RWPE2 (cell line): ENCODE measurements at regions not wholly inside any gene's neighbourhood (a gene's known extent, or its start where the extent isn't known, plus 50 kb on each side); places are given as distances from the start of the nearest gene placed in this dataset.

Experiments
- ATAC-seq: fragments of 200-7000 bp; cut with Tn5 transposase; 3 replicates; pipeline ENCODE4 v1.9.1; 2021; ENCODE audit warnings: low read depth
- DNase-seq: peaks from one replicate; pipeline ENCODE4 v3.0.0-alpha.2; 2020; ENCODE audit warnings: low spot score
- H3K27ac ChIP-seq: fragments of 450-650 bp; 2 replicates; pipeline ENCODE4 v1.5.1; 2017; ENCODE audit warnings: mild to moderate bottlenecking; ENCODE audit not compliant: poor library complexity, severe bottlenecking
- H3K27me3 ChIP-seq: fragments of 250-450 bp; sonication (Bioruptor Pico); 2 replicates; pipeline ENCODE4 v1.5.1; 2021; ENCODE audit warnings: mild to moderate bottlenecking, moderate library complexity; ENCODE audit not compliant: insufficient read depth, poor library complexity, severe bottlenecking
- H3K36me3 ChIP-seq: fragments of 250-450 bp; sonication (Bioruptor Pico); 2 replicates; pipeline ENCODE4 v1.5.1; 2020; ENCODE audit warnings: low read depth, mild to moderate bottlenecking, moderate library complexity
- H3K4me1 ChIP-seq: fragments of 250-450 bp; sonication (Bioruptor Pico); 2 replicates; pipeline ENCODE4 v1.5.1; 2021; ENCODE audit warnings: mild to moderate bottlenecking, moderate library complexity; ENCODE audit not compliant: insufficient read depth, poor library complexity, severe bottlenecking
- H3K4me3 ChIP-seq: fragments of 250-450 bp; sonication (Bioruptor Pico); 2 replicates; pipeline ENCODE4 v1.5.1; 2021; ENCODE audit warnings: mild to moderate bottlenecking, moderate library complexity; ENCODE audit not compliant: severe bottlenecking
- H3K9me3 ChIP-seq: fragments of 250-450 bp; sonication (Bioruptor Pico); 2 replicates; pipeline ENCODE4 v1.5.1; 2021; ENCODE audit warnings: mild to moderate bottlenecking, moderate library complexity; ENCODE audit not compliant: severe bottlenecking
- TF ChIP-seq, protein P1 (sequence below): fragments of 450-650 bp; IDR thresholded peaks from one replicate; pipeline ENCODE4 v1.5.1; 2017; ENCODE audit warnings: mild to moderate bottlenecking, moderate library complexity; ENCODE audit not compliant: poor library complexity, severe bottlenecking

DNA sequence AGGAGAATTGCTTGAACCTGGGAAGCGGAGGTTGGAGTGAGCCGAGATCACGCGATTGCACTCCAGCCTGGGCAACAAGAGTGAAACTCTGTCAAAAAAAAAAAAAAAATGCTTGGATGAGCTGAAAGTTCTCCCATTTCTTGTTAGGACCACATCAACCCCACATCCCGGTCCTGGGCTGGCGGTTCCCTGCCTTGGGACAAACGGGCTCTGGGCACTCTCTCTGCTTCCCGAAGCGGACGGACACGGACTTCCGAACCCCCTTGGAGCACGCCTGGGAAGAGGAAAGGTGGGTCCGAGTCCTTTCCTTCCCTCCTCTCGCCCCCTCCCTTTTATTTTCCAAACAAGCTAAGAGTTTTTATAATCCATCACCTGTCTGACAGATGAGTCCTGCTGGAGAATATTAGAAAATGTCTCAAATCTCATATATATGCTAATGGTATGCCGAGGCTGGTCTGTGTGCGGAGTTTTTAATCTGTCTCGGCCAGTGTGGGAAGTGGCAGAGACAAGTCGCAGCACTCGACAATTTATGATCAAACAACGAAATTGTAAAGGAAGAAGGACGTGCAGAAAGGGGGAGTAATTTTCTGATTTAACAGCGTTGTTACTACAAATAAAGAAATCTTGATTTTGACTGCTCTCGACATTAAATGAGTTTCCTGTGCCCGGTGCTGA is 257.9 kb upstream of the IRX4 start:
- no peaks in the 10 kb centered on the region for H3K4me1 ChIP-seq
- ATAC-seq, result no peak
- peaks cover 9% of the 10 kb centered on the region for H3K27me3 ChIP-seq

DNA sequence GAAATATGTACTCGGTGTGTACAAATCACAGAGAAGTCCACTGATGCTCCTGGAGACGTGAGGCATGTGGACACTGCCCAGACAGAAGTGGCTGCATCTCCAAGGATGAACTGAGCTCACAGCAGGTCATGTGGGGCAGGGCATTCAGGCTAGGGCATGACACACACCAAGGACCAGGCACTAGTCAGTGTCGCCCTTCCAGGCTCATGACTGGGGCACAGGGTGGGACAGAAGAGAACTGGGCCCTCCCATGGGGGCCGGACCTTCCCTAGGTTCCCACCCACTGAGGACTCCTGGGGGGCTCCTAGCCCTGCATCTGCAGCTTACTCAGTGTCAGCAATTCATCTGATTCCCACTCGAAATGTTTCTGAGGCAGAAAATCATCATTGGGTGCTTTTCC is 256.8 kb upstream of the IRX4 start:
- ATAC-seq (no peak), DNase-seq (no peak)
- Histone ChIP-seq H3K36me3 (no peaks in the 10 kb centered on the region), H3K4me1 (peaks cover 4% of the 10 kb centered on the region), H3K27me3 (peaks cover 9% of the 10 kb centered on the region), H3K27ac (no peak overlapping the region), H3K4me3 (no peak overlapping the region), H3K9me3 (no peaks in the 10 kb centered on the region)
- TF ChIP-seq, protein P1, sequence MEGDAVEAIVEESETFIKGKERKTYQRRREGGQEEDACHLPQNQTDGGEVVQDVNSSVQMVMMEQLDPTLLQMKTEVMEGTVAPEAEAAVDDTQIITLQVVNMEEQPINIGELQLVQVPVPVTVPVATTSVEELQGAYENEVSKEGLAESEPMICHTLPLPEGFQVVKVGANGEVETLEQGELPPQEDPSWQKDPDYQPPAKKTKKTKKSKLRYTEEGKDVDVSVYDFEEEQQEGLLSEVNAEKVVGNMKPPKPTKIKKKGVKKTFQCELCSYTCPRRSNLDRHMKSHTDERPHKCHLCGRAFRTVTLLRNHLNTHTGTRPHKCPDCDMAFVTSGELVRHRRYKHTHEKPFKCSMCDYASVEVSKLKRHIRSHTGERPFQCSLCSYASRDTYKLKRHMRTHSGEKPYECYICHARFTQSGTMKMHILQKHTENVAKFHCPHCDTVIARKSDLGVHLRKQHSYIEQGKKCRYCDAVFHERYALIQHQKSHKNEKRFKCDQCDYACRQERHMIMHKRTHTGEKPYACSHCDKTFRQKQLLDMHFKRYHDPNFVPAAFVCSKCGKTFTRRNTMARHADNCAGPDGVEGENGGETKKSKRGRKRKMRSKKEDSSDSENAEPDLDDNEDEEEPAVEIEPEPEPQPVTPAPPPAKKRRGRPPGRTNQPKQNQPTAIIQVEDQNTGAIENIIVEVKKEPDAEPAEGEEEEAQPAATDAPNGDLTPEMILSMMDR, result no peak

More for the DNA sequence above, 257.9 kb upstream of the IRX4 start:
- H3K9me3 ChIP-seq, result no peaks in the 10 kb centered on the region
- no peak overlapping the region for H3K27ac ChIP-seq
- no peaks in the 10 kb centered on the region for H3K36me3 ChIP-seq
- H3K4me3 ChIP-seq, result no peak overlapping the region
- TF ChIP-seq, protein P1, result no peak
- DNase-seq, result no peak

DNA sequence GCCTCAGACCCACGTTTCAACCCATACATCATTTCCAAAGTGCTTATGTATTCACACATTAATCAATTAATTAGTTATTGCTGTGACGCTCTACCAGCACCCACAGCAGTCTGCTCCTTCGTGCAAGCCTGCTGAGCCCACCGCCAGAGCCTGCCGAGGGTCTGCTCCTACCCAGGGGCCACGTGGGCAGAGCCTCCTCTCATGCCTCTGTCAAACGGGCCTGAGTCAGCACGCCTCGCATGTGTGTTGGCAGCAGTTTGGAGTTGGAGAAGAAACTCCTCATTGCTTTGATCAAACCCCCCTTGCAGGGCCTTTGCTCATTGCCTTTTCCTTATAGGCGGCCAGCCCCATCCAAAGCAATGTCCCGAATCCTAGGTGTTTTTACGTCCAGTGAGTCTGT is 256.2 kb upstream of the IRX4 start:
- TF ChIP-seq, protein P1, result no peak
- no peak for ATAC-seq

DNA sequence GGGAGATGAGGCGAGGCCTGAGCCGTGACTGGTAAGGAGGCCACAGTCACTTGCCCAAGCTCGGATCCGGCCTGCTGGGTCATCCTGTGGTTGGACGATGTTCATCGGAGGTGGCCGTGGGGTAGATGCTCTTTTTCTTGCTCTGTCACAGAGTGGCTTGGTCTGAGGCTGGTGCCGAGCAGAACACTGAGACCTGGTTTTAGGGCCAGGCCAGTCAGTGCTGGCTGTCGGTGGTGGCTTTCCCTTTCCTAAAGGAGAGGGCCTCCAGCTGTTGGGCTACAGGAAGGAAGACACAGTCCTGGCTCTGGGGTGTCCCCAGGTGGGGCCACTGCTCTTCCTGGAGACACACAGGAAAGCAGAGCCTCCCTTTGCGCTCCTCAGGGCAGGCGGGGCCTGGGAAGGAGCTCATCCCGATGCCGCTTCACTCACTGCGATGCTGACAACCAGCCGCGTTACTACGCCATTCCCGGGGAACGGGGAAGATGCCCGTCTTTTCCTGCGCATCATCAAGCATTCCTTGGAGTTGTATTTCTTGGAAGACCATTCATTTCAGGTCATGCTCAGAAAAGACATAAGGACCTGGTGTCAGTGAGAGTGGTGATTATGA is 254.8 kb upstream of the IRX4 start:
- Histone ChIP-seq H3K4me1 (peaks cover 4% of the 10 kb centered on the region), H3K27me3 (peaks cover 6% of the 10 kb centered on the region), H3K4me3 (no peak overlapping the region), H3K27ac (no peak overlapping the region), H3K36me3 (no peaks in the 10 kb centered on the region), H3K9me3 (no peaks in the 10 kb centered on the region)
- TF ChIP-seq, protein P1, result no peak
- DNase-seq, result no peak
- no peak for ATAC-seq

More for the DNA sequence above, 256.2 kb upstream of the IRX4 start:
- Histone ChIP-seq H3K27me3 (peaks cover 9% of the 10 kb centered on the region), H3K4me1 (peaks cover 4% of the 10 kb centered on the region), H3K36me3 (no peaks in the 10 kb centered on the region), H3K27ac (no peak overlapping the region), H3K9me3 (no peaks in the 10 kb centered on the region), H3K4me3 (no peak overlapping the region)
- DNase-seq, result no peak
